ENCODE measurements at regions not wholly inside any gene's neighbourhood (a gene's known extent, or its start where the extent isn't known, plus 50 kb on each side); places are given as distances from the start of the nearest gene placed in this dataset.
"Not testable (repeated sequence)": the region's sequence is repeated elsewhere in the genome, so short reads cannot be mapped to it uniquely, and the experiment has no call there.

DNA sequence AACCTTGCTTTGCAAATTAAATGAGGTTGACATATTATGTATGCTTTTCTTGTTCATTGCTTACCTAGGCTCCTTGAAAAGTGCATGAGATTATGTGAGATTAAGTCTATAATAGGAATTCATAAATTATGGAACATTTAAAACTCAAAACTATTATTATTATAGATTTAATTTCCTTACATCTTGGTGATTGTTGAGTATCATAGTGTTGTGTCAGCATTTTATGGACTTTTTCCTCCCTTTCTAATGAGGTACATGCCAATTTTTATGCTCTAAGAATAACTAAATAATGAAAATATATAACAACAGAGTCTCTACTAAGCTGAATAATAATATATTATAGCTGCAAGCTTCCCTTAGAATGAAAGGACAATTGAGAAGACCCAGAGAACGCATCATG, 848.8 kb upstream of the AADAT start:
- no peak for DNase-seq (ENCODE audit: low read depth in 1 of 2, low spot score in 1 of 2)
- no peak for TF ChIP-seq JUND (IDR thresholded peaks at IDR 0.05; ENCODE audit: low read depth)
- in situ Hi-C loops (cut with HindIII; ENCODE audit: low pct_unique_long_range_greater_than_20kb, low sequenced_read_pairs): no loop called here

DNA sequence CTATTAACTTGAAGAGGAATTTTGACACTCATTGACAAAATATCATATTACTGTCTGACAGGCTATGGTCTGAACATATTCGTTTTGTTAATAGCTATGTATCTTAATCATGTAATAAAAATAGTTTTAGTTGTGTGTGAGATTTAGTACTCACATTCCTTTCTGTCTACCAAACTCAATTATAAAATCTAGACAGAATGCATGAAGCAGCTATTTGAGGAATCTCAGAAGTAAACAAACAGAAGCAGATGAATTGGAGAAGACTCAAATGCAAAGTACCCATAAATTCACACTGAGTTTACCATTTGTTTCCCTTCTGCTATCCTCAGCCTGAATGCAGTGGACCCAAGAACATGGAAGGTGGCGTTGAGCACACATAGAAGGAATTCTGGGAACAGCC, 841.6 kb upstream of the AADAT start:
- DNase-seq (ENCODE audit: low read depth in 1 of 2, low spot score in 1 of 2): peak in 1 of 2 experiments; percentile 3
- no peak for TF ChIP-seq JUND (IDR thresholded peaks at IDR 0.05; ENCODE audit: low read depth)
- in situ Hi-C loops (cut with HindIII; ENCODE audit: low pct_unique_long_range_greater_than_20kb, low sequenced_read_pairs): no loop called here

DNA sequence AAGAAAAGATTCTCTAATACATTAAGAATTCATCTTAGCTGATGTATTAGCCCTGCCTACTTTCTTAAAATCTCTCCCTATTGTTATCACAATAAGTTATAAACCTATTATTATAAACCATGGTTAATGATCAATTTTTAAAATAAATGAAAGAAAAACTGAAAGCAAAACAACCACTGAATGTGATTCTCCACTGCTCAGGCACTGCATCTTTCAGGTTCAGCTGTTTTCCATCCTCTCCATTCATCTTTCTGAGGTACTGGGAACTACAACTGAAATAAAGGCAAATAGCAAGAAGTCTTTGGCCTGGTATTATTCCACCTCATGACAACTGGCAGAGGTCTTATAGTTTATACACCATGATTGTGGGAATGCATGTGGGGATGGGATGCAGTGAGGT, 798.9 kb upstream of the AADAT start:
- no peak for TF ChIP-seq JUND (IDR thresholded peaks at IDR 0.05; ENCODE audit: low read depth)
- in situ Hi-C loops (cut with HindIII; ENCODE audit: low pct_unique_long_range_greater_than_20kb, low sequenced_read_pairs): no loop called here
- no peak for DNase-seq (ENCODE audit: low read depth in 1 of 2, low spot score in 1 of 2)

DNA sequence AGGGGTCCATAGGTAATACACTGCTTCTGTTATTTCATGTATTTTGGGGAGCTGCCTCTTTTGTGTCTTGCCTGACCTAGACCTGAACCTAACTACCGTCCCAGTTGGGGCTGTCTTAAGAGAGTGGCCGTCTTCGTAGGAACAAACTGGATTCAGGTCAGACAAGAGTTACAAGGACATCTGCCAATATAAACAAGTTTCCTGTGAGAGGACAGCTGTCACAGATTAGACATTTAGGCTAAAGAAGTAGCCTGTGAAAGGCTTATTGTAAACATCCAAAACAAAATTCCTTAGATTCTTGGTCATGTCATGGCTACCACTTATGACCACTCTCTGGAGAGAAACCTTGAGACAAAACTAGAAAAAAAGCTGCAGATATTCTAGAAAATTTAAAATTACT, 797.6 kb upstream of the AADAT start:
- in situ Hi-C loops (cut with HindIII; ENCODE audit: low pct_unique_long_range_greater_than_20kb, low sequenced_read_pairs): no loop called here
- peak in 1 of 2 experiments; percentile 71 for DNase-seq (ENCODE audit: low read depth in 1 of 2, low spot score in 1 of 2)
- TF ChIP-seq JUND (IDR thresholded peaks at IDR 0.05; ENCODE audit: low read depth): no peak

DNA sequence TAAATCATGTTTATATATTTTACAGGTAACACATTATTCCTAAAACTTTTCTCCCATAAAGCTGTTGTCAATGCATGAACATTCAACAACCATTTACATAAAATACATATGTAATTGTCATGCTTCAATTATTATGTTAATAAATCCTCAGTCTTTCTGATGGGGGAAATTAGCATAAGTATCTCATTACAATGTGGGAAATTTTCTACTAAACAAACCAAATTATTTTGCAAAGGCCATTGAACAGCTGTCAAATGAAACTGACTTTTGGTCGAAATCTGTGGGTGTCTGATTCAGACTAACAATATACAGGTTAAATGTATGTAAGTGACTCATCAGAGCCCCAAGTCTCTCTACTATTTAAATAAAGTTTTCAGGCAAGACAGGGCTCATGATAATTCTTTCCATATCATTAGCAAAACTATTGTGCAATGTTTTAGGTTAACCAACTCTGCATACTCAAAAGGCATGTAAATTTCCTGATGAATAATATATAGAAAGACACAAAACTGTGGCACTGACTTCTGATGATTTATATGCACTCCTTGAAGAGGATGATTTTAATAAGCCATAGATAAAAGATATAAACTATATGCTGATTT, 795.3 kb upstream of the AADAT start:
- DNase-seq (ENCODE audit: low read depth in 1 of 2, low spot score in 1 of 2): no peak
- no peak for TF ChIP-seq JUND (IDR thresholded peaks at IDR 0.05; ENCODE audit: low read depth)
- in situ Hi-C loops (cut with HindIII; ENCODE audit: low pct_unique_long_range_greater_than_20kb, low sequenced_read_pairs): no loop called here

DNA sequence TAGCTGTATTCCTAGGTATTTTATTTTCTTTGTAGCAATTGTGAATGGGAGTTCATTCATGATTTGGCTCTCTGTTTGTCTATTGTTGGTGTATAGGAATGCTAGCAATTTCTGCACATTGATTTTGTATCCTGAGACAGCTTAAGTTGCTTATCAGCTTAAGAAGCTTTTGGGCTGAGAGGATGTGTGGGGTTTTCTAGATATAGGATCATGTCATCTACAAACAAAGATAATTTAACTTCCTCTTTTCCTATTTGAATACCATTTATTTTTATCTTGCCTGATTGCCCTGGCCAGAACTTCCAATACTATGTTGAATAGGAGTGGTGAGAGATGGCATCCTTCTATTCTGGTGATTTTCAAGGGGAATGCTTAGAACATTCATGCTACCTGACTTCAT, 791.9 kb upstream of the AADAT start:
- DNase-seq (ENCODE audit: low read depth in 1 of 2, low spot score in 1 of 2); in situ Hi-C loops (cut with HindIII; ENCODE audit: low pct_unique_long_range_greater_than_20kb, low sequenced_read_pairs): not testable (repeated sequence)

DNA sequence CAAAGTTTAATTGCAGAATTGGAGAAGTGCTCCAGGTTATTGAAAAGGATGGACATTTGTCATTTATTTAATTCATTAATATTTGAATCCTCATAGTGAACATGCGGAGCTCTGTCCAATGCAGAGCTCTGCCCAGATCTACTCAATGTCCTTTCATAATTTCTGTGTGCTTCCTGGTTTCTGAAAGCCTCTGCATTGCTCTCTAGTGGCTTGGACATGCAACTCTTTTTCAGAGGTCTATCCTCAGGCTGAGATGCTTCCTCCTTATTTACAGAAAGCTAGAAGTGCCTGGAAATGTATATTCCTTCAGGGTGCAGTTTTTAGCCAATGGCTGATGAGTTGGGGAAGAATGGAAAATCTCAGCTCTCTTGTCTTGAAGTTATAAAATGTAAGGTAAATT, 786.1 kb upstream of the AADAT start:
- TF ChIP-seq JUND (IDR thresholded peaks at IDR 0.05; ENCODE audit: low read depth): no peak
- in situ Hi-C loops (cut with HindIII; ENCODE audit: low pct_unique_long_range_greater_than_20kb, low sequenced_read_pairs): no loop called here
- DNase-seq (ENCODE audit: low read depth in 1 of 2, low spot score in 1 of 2): peak; percentile 5 to 64

DNA sequence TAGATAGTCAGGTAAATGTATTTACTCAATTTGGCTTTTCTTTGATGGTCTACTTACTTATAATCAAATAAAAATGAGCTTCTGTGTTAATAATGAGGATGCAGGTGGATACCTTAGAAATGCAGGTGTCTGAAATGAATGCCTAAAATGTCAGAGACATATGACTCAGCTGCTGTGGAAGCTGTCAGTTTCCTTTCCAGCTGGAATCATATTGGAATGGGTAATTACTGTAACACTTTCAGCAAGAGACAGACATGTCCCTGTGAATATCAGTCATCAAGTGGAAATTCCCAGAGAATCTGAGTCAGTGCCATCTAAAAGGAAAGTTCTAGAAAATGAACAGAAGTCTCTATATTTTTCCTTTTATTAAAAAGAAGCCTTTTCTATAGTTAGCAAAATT, 783.0 kb upstream of the AADAT start:
- in situ Hi-C loops (cut with HindIII; ENCODE audit: low pct_unique_long_range_greater_than_20kb, low sequenced_read_pairs): no loop called here
- no peak for DNase-seq (ENCODE audit: low read depth in 1 of 2, low spot score in 1 of 2)
- no peak for TF ChIP-seq JUND (IDR thresholded peaks at IDR 0.05; ENCODE audit: low read depth)

DNA sequence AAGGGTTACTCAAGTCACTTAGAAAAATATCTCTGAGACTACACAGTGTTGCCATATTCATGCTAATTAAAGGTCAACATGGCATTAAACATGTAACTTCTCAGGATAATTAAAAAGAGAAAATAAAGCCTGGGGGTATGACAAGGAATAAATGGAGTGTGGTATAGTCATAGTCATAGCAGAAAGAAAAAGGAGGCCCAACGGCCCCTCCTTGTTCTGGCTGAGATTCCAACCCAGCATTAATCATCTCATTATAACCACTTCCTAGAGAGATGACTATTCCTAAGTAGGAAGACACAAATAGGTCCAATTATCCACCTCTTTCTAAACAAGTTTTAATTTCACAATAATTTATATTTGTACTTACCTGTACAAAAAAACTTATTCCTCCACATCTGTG, 778.4 kb upstream of the AADAT start:
- in situ Hi-C loops (cut with HindIII; ENCODE audit: low pct_unique_long_range_greater_than_20kb, low sequenced_read_pairs): no loop called here
- DNase-seq (ENCODE audit: low read depth in 1 of 2, low spot score in 1 of 2): no peak
- TF ChIP-seq JUND (IDR thresholded peaks at IDR 0.05; ENCODE audit: low read depth): no peak

DNA sequence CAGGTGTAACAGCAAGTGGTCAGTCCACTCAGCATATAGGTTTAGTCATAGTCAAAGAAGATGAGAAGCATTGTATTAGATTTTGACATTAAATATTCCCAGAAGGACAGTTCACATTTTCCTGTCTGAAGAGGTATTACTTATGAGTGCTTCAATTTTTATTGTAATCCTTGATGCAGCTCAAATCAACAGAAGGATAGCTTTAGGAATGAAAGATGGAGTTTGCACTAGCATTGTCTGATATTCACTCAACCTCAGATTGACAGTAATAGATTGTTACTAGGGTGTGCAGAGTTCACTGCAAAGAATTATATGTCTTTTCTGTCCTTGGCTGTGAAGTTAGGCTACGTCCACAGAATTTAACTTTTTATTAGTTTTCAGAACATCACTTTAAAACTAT, 764.3 kb upstream of the AADAT start:
- DNase-seq (ENCODE audit: low read depth in 1 of 2, low spot score in 1 of 2): no peak
- TF ChIP-seq JUND (IDR thresholded peaks at IDR 0.05; ENCODE audit: low read depth): no peak
- in situ Hi-C loops (cut with HindIII; ENCODE audit: low pct_unique_long_range_greater_than_20kb, low sequenced_read_pairs): no loop called here

DNA sequence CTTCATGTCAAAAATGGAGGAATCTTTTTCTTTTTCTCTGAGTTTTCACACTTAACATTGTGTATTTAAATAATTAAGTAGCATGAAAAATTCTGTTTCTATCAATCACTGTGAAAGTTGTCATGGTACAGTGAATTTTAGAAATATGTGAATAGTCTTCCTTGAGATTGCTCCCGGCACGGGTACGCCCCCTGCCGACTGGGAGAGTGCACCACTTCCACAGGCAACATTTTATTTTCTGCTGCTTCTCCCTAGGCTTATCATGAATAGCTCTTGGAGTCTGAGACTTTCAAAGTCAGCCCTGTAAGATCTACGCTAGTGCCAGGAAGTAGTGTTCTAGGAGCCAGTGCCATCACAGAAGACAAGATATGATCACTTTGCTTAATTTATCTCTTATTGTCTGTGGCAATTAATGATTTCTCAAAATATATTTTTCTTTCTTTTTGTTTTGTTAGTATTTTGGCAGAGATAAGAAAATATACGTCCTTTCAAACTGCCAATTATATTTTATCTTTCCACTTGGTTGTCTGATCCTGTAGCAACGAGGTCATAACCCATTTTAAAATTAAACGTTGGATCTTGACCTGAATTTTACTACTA, 763.8 kb upstream of the AADAT start:
- no peak for TF ChIP-seq JUND (IDR thresholded peaks at IDR 0.05; ENCODE audit: low read depth)
- peak; percentile 1 to 65 for DNase-seq (ENCODE audit: low read depth in 1 of 2, low spot score in 1 of 2)
- in situ Hi-C loops (cut with HindIII; ENCODE audit: low pct_unique_long_range_greater_than_20kb, low sequenced_read_pairs): no loop called here

DNA sequence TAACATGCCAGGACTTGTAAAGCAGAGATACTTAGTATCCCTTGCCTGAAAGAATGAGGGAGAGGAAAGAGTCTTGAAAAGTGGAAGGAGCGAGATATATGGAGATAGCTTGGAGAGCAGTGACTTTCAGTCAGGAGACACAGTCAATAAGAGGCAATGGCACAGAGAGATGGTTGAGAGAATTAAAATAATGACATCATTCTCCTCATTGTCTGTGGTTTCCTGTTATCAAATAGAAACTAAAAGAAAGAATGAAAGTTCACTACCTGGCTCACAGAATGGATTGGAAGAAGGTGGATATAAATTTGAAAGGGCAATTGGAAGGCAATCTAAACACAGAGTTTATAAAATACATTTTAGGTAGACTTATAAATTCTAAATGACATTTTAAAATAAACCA, 760.2 kb upstream of the AADAT start:
- no peak for DNase-seq (ENCODE audit: low read depth in 1 of 2, low spot score in 1 of 2)
- TF ChIP-seq JUND (IDR thresholded peaks at IDR 0.05; ENCODE audit: low read depth): no peak
- in situ Hi-C loops (cut with HindIII; ENCODE audit: low pct_unique_long_range_greater_than_20kb, low sequenced_read_pairs): no loop called here

DNA sequence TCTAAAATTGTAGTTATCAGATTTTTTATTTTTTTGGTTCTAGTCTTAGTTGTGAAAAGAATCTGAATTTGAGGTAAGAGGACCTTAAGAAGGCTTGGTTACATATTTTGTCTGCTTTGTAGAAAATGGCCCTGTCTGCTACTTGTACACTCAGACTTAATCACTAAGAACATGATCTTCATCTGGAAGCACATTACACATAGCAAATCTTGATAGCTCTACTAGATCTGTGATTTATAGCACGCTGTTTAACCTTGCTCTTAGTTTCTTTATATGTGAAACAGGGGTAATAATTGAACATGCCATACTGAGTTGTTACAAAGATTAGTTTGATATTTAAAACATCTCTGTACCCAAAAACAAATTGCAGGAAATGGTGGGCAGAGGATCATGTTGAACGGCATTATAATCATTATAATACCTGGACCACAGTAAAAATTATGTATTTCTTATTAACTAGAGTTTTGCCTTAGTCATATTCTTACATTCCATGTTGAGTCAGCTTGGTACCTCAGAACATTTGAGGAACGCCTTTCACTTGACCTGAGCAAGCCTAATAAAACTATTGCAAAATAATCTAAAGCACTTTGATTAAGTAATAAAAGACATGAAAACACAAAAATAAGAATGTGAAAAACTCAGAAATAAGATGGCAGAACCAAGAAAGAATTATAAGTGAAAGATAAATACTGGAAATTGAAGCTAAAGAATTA, 738.0 kb upstream of the AADAT start:
- TF ChIP-seq JUND (IDR thresholded peaks at IDR 0.05; ENCODE audit: low read depth): no peak

More for the DNA sequence above, 738.0 kb upstream of the AADAT start:
- in situ Hi-C loops (cut with HindIII; ENCODE audit: low pct_unique_long_range_greater_than_20kb, low sequenced_read_pairs): no loop called here
- no peak for DNase-seq (ENCODE audit: low read depth in 1 of 2, low spot score in 1 of 2)
